ENCODE measurements at regions not wholly inside any gene's neighbourhood (a gene's known extent, or its start where the extent isn't known, plus 50 kb on each side); places are given as distances from the start of the nearest gene placed in this dataset.

GRCh38 chr4:4655011-4655410 is 113.2 kb upstream of the STX18 start:
- Histone ChIP-seq H4K20me1 (ENCODE audit: insufficient read depth) (no peaks in the 10 kb centered on the region), H3K9me2 (ENCODE audit: insufficient read depth) (no peaks in the 10 kb centered on the region), H3K4me1 (replicated peaks; ENCODE audit: insufficient read depth) (peaks cover 9% of the 10 kb centered on the region), H3K79me2 (ENCODE audit: low read depth) (no peaks in the 10 kb centered on the region), H3K27me3 (ENCODE audit: insufficient read depth, low read depth) (no peaks in the 10 kb centered on the region), H3F3A (ENCODE audit: insufficient read depth, low read depth) (no peaks in the 10 kb centered on the region), H2AFZ (no peak overlapping the region), H3K36me3 (ENCODE audit: low read depth) (no peaks in the 10 kb centered on the region), H3K27ac (no peak overlapping the region), H3K4me2 (no peak overlapping the region), H3K9me3 (ENCODE audit: insufficient read depth, low read depth) (no peaks in the 10 kb centered on the region), H3K4me3 (no peak overlapping the region)
- no TSS peak for BruUV-seq (replicated peaks)
- DNase-seq: no peak
- POLR2A ChIA-PET (ENCODE audit: unreplicated experiment): no interaction called here
- intact Hi-C loops (cut with micrococcal nuclease; ENCODE audit: unreplicated experiment): no loop called here
- CTCF ChIA-PET: no interaction called here
- TF ChIP-seq CTCF (conservative IDR thresholded peaks at IDR 0.05): no peak
- no peak for TF ChIP-seq EZH2 (IDR thresholded peaks at IDR 0.05; ENCODE audit: low read depth)

- no peak for DNase-seq
- Histone ChIP-seq H2AFZ (no peak overlapping the region), H3K9me2 (ENCODE audit: insufficient read depth) (no peaks in the 10 kb centered on the region), H3K79me2 (ENCODE audit: low read depth) (no peaks in the 10 kb centered on the region), H3K9me3 (ENCODE audit: insufficient read depth, low read depth) (no peaks in the 10 kb centered on the region), H3F3A (ENCODE audit: insufficient read depth, low read depth) (no peaks in the 10 kb centered on the region), H3K27me3 (ENCODE audit: insufficient read depth, low read depth) (no peaks in the 10 kb centered on the region), H3K36me3 (ENCODE audit: low read depth) (no peaks in the 10 kb centered on the region), H3K4me2 (no peak overlapping the region), H3K27ac (no peak overlapping the region), H4K20me1 (ENCODE audit: insufficient read depth) (no peaks in the 10 kb centered on the region), H3K4me1 (replicated peaks; ENCODE audit: insufficient read depth) (no peaks in the 10 kb centered on the region), H3K4me3 (no peak overlapping the region)
- BruUV-seq (replicated peaks): no TSS peak
- POLR2A ChIA-PET (ENCODE audit: unreplicated experiment): interaction anchor here (0.6 kb wide), 1 partner anchor 29 kb away, joined by 3 read pairs; no protein-coding TSS in a partner anchor
- TF ChIP-seq CTCF (conservative IDR thresholded peaks at IDR 0.05) (no peak), EZH2 (IDR thresholded peaks at IDR 0.05; ENCODE audit: low read depth) (no peak)
- intact Hi-C loops (cut with micrococcal nuclease; ENCODE audit: unreplicated experiment): no loop called here
- CTCF ChIA-PET: no interaction called here
Measured at GRCh38 chr4:4651811-4652755, 110.2 kb upstream of the STX18 start.

GRCh38 chr4:4647041-4647440 is 105.2 kb upstream of the STX18 start:
- H2AFZ ChIP-seq: no peak overlapping the region
- no peaks in the 10 kb centered on the region for H3K9me2 ChIP-seq (ENCODE audit: insufficient read depth)
- H3K36me3 ChIP-seq (ENCODE audit: low read depth): no peaks in the 10 kb centered on the region
- intact Hi-C loops (cut with micrococcal nuclease; ENCODE audit: unreplicated experiment): no loop called here
- DNase-seq: no peak
- TF ChIP-seq EZH2 (IDR thresholded peaks at IDR 0.05; ENCODE audit: low read depth) (no peak), CTCF (conservative IDR thresholded peaks at IDR 0.05) (no peak)
- H4K20me1 ChIP-seq (ENCODE audit: insufficient read depth): no peaks in the 10 kb centered on the region
- no TSS peak for BruUV-seq (replicated peaks)
- ChIA-PET POLR2A (ENCODE audit: unreplicated experiment) (no interaction called here), CTCF (no interaction called here)
- H3K4me2 ChIP-seq: no peak overlapping the region
- H3K4me1 ChIP-seq (replicated peaks; ENCODE audit: insufficient read depth): no peaks in the 10 kb centered on the region
- no peak overlapping the region for H3K4me3 ChIP-seq
- H3K27me3 ChIP-seq (ENCODE audit: insufficient read depth, low read depth): no peaks in the 10 kb centered on the region
- H3K9me3 ChIP-seq (ENCODE audit: insufficient read depth, low read depth): no peaks in the 10 kb centered on the region
- H3K79me2 ChIP-seq (ENCODE audit: low read depth): no peaks in the 10 kb centered on the region
- no peaks in the 10 kb centered on the region for H3F3A ChIP-seq (ENCODE audit: insufficient read depth, low read depth)
- H3K27ac ChIP-seq: no peak overlapping the region

Measured in PC-9 (cell line).